Natural killer cell treated with Interleukin-12 subunit alpha and Interleukin-12 subunit beta and Interleukin-15 and Interleukin-18, amount 100 ng/mL, for 72 hours (primary cell): ENCODE measurements at regions not wholly inside any gene's neighbourhood (a gene's known extent, or its start where the extent isn't known, plus 50 kb on each side); places are given as distances from the start of the nearest gene placed in this dataset.
A peak's percentile ranks its signal among the peaks of the same experiment; 100 is the strongest.

Source experiments
- ATAC-seq, 2 donors: fragments of 150-1000 bp; cut with Tn5 transposase in 1 of 2; sonication (Bioruptor Pico), chemical (Tn5 transposase) in 1 of 2; 2 replicates each; pipeline ENCODE4 v1.10.0; 2021
- DNase-seq: peaks from one replicate; pipeline ENCODE4 v3.0.0; 2022; ENCODE audit warnings: low spot score
- H3K27ac Mint-ChIP-seq, 2 donors: 1 replicate in 1 of 2; 2 replicates in 1 of 2; pipeline ENCODE4 v1.8.0; 2022; ENCODE audit warnings: mixed read lengths in 2 of 2, mild to moderate bottlenecking in 1 of 2, moderate library complexity in 1 of 2
- H3K27me3 Mint-ChIP-seq, 2 donors: 1 replicate in 1 of 2; 2 replicates in 1 of 2; pipeline ENCODE4 v1.8.0; 2022; ENCODE audit warnings: mixed read lengths in 2 of 2
- H3K36me3 Mint-ChIP-seq: one replicate; pipeline ENCODE4 v1.8.0; 2022; ENCODE audit warnings: mixed read lengths
- H3K4me1 Mint-ChIP-seq, 2 donors: 1 replicate in 1 of 2; 2 replicates in 1 of 2; pipeline ENCODE4 v1.8.0; 2022; ENCODE audit warnings: low read depth in 2 of 2, mixed read lengths in 2 of 2, mild to moderate bottlenecking in 1 of 2
- H3K4me3 Mint-ChIP-seq: one replicate; pipeline ENCODE4 v1.8.0; 2022; ENCODE audit warnings: mixed read lengths
- H3K9me3 Mint-ChIP-seq: 2 replicates; pipeline ENCODE4 v1.8.0; 2022; ENCODE audit warnings: mixed read lengths

GRCh38 chr15:29393443-29393842, 123.8 kb upstream of the NSMCE3 start:
- Mint-ChIP-seq H3K27ac (no peak overlapping the region), H3K4me1 (no peaks in the 10 kb centered on the region), H3K27me3 (peaks cover 16 to 23% of the 10 kb centered on the region in 2 donors), H3K4me3 (no peak overlapping the region), H3K36me3 (no peaks in the 10 kb centered on the region), H3K9me3 (no peaks in the 10 kb centered on the region)
- ATAC-seq: no peak
- DNase-seq: no peak

GRCh38 chr15:29392358-29392757, 122.7 kb upstream of the NSMCE3 start:
- no peak overlapping the region for H3K4me3 Mint-ChIP-seq
- DNase-seq (no peak), ATAC-seq (no peak)
- H3K27ac Mint-ChIP-seq: no peak overlapping the region
- H3K9me3 Mint-ChIP-seq: no peaks in the 10 kb centered on the region
- peaks cover 11 to 14% of the 10 kb centered on the region in 2 donors for H3K27me3 Mint-ChIP-seq
- H3K36me3 Mint-ChIP-seq: no peaks in the 10 kb centered on the region
- no peaks in the 10 kb centered on the region for H3K4me1 Mint-ChIP-seq

- no peaks in the 10 kb centered on the region for H3K9me3 Mint-ChIP-seq
- H3K4me1 Mint-ChIP-seq: no peaks in the 10 kb centered on the region
- H3K27ac Mint-ChIP-seq: no peak overlapping the region
- DNase-seq (no peak), ATAC-seq (no peak)
- H3K4me3 Mint-ChIP-seq: no peak overlapping the region
- peaks cover 5 to 7% of the 10 kb centered on the region in 2 donors for H3K27me3 Mint-ChIP-seq
- no peaks in the 10 kb centered on the region for H3K36me3 Mint-ChIP-seq
These were observed 120.4 kb upstream of the NSMCE3 start for GRCh38 chr15:29390051-29390450.

- Mint-ChIP-seq H3K9me3 (no peaks in the 10 kb centered on the region), H3K4me1 (peaks cover 0 to 10% of the 10 kb centered on the region in 2 donors), H3K36me3 (no peaks in the 10 kb centered on the region), H3K4me3 (no peak overlapping the region), H3K27ac (no peak overlapping the region), H3K27me3 (peaks cover 0 to 4% of the 10 kb centered on the region in 2 donors)
- DNase-seq (no peak), ATAC-seq (no peak)
These were observed 116.9 kb upstream of the NSMCE3 start for GRCh38 chr15:29386523-29386922.

- no peak for ATAC-seq
- Mint-ChIP-seq H3K27ac (no peak overlapping the region), H3K4me1 (peaks cover 0 to 10% of the 10 kb centered on the region in 2 donors), H3K36me3 (no peaks in the 10 kb centered on the region), H3K27me3 (no peaks in the 10 kb centered on the region), H3K4me3 (no peak overlapping the region), H3K9me3 (no peaks in the 10 kb centered on the region)
- DNase-seq: no peak
These were observed 113.7 kb upstream of the NSMCE3 start for GRCh38 chr15:29383367-29383766.

GRCh38 chr15:29382862-29383261, 113.2 kb upstream of the NSMCE3 start:
- H3K4me1 Mint-ChIP-seq: peaks cover 0 to 10% of the 10 kb centered on the region in 2 donors
- ATAC-seq: peak; percentile 4 to 31
- no peaks in the 10 kb centered on the region for H3K27me3 Mint-ChIP-seq

GRCh38 chr15:29380466-29380865, 110.8 kb upstream of the NSMCE3 start:
- H3K4me1 Mint-ChIP-seq: peaks cover 0 to 10% of the 10 kb centered on the region in 2 donors
- DNase-seq (no peak), ATAC-seq (no peak)
- no peak overlapping the region for H3K4me3 Mint-ChIP-seq
- peaks cover under 1% of the 10 kb centered on the region in 2 donors for H3K27me3 Mint-ChIP-seq
- no peaks in the 10 kb centered on the region for H3K36me3 Mint-ChIP-seq
- no peaks in the 10 kb centered on the region for H3K9me3 Mint-ChIP-seq
- H3K27ac Mint-ChIP-seq: no peak overlapping the region

More at GRCh38 chr15:29382862-29383261, 113.2 kb upstream of the NSMCE3 start:
- no peak for DNase-seq
- H3K9me3 Mint-ChIP-seq: no peaks in the 10 kb centered on the region
- H3K36me3 Mint-ChIP-seq: no peaks in the 10 kb centered on the region
- no peak overlapping the region for H3K4me3 Mint-ChIP-seq
- no peak overlapping the region for H3K27ac Mint-ChIP-seq

GRCh38 chr15:29379647-29380046, 110.0 kb upstream of the NSMCE3 start:
- peaks cover 0 to 10% of the 10 kb centered on the region in 2 donors for H3K4me1 Mint-ChIP-seq
- H3K36me3 Mint-ChIP-seq: no peaks in the 10 kb centered on the region
- H3K27ac Mint-ChIP-seq: no peak overlapping the region

GRCh38 chr15:29377161-29377560, 107.5 kb upstream of the NSMCE3 start:
- no peak overlapping the region for H3K27ac Mint-ChIP-seq
- no peaks in the 10 kb centered on the region for H3K9me3 Mint-ChIP-seq
- DNase-seq (no peak), ATAC-seq (no peak)
- H3K36me3 Mint-ChIP-seq: no peaks in the 10 kb centered on the region
- H3K4me1 Mint-ChIP-seq: no peaks in the 10 kb centered on the region
- no peak overlapping the region for H3K4me3 Mint-ChIP-seq
- H3K27me3 Mint-ChIP-seq: peaks cover 7 to 31% of the 10 kb centered on the region in 2 donors

More at GRCh38 chr15:29379647-29380046, 110.0 kb upstream of the NSMCE3 start:
- Mint-ChIP-seq H3K9me3 (no peaks in the 10 kb centered on the region), H3K27me3 (peaks cover 5 to 9% of the 10 kb centered on the region in 2 donors), H3K4me3 (no peak overlapping the region)
- no peak for DNase-seq
- ATAC-seq: no peak

- Mint-ChIP-seq H3K27ac (no peak overlapping the region), H3K4me3 (no peak overlapping the region), H3K4me1 (no peaks in the 10 kb centered on the region), H3K9me3 (no peaks in the 10 kb centered on the region), H3K36me3 (no peaks in the 10 kb centered on the region), H3K27me3 (peaks cover 9 to 32% of the 10 kb centered on the region in 2 donors)
- DNase-seq (no peak), ATAC-seq (no peak)
These were observed 107.0 kb upstream of the NSMCE3 start for GRCh38 chr15:29376590-29376989.

- Mint-ChIP-seq H3K27ac (no peak overlapping the region), H3K4me1 (no peaks in the 10 kb centered on the region), H3K36me3 (peaks cover 14% of the 10 kb centered on the region), H3K4me3 (no peak overlapping the region), H3K9me3 (peaks cover 8% of the 10 kb centered on the region), H3K27me3 (peaks cover 17 to 49% of the 10 kb centered on the region in 2 donors)
- ATAC-seq (no peak), DNase-seq (no peak)
These were observed 99.6 kb upstream of the NSMCE3 start for GRCh38 chr15:29369261-29369660.

GRCh38 chr15:29364426-29365078, 94.9 kb upstream of the NSMCE3 start:
- peaks cover 14 to 28% of the 10 kb centered on the region in 2 donors for H3K27me3 Mint-ChIP-seq
- peaks cover 14% of the 10 kb centered on the region for H3K36me3 Mint-ChIP-seq
- no peak for DNase-seq
- no peaks in the 10 kb centered on the region for H3K4me1 Mint-ChIP-seq
- peaks cover 8% of the 10 kb centered on the region for H3K9me3 Mint-ChIP-seq
- H3K27ac Mint-ChIP-seq: no peak overlapping the region
- H3K4me3 Mint-ChIP-seq: no peak overlapping the region
- no peak for ATAC-seq

GRCh38 chr15:29361560-29361959, 91.9 kb upstream of the NSMCE3 start:
- Mint-ChIP-seq H3K4me1 (no peaks in the 10 kb centered on the region), H3K27ac (no peak overlapping the region), H3K36me3 (no peaks in the 10 kb centered on the region), H3K9me3 (no peaks in the 10 kb centered on the region), H3K27me3 (peaks cover 11 to 29% of the 10 kb centered on the region in 2 donors), H3K4me3 (no peak overlapping the region)
- DNase-seq: no peak
- ATAC-seq: no peak

- Mint-ChIP-seq H3K27me3 (peaks cover 11 to 36% of the 10 kb centered on the region in 2 donors), H3K36me3 (no peaks in the 10 kb centered on the region), H3K9me3 (no peaks in the 10 kb centered on the region), H3K4me3 (no peak overlapping the region), H3K4me1 (no peaks in the 10 kb centered on the region), H3K27ac (no peak overlapping the region)
- no peak for ATAC-seq
- no peak for DNase-seq
These were observed 90.5 kb upstream of the NSMCE3 start for GRCh38 chr15:29360152-29360551.

GRCh38 chr15:29356786-29357185, 87.2 kb upstream of the NSMCE3 start:
- DNase-seq: no peak
- H3K4me1 Mint-ChIP-seq: no peaks in the 10 kb centered on the region
- H3K4me3 Mint-ChIP-seq: no peak overlapping the region
- no peak overlapping the region for H3K27ac Mint-ChIP-seq
- H3K36me3 Mint-ChIP-seq: no peaks in the 10 kb centered on the region
- peaks cover 20 to 48% of the 10 kb centered on the region in 2 donors for H3K27me3 Mint-ChIP-seq
- no peak for ATAC-seq
- H3K9me3 Mint-ChIP-seq: no peaks in the 10 kb centered on the region
